T-helper 2 cell (primary cell): ENCODE measurements at regions not wholly inside any gene's neighbourhood (a gene's known extent, or its start where the extent isn't known, plus 50 kb on each side); places are given as distances from the start of the nearest gene placed in this dataset.

Experiments
- DNase-seq, 5 experiments: peaks; one replicate each; pipeline versions ENCODE4 v3.0.0 to v3.0.0-alpha.2; 2012 to 2022

DNA sequence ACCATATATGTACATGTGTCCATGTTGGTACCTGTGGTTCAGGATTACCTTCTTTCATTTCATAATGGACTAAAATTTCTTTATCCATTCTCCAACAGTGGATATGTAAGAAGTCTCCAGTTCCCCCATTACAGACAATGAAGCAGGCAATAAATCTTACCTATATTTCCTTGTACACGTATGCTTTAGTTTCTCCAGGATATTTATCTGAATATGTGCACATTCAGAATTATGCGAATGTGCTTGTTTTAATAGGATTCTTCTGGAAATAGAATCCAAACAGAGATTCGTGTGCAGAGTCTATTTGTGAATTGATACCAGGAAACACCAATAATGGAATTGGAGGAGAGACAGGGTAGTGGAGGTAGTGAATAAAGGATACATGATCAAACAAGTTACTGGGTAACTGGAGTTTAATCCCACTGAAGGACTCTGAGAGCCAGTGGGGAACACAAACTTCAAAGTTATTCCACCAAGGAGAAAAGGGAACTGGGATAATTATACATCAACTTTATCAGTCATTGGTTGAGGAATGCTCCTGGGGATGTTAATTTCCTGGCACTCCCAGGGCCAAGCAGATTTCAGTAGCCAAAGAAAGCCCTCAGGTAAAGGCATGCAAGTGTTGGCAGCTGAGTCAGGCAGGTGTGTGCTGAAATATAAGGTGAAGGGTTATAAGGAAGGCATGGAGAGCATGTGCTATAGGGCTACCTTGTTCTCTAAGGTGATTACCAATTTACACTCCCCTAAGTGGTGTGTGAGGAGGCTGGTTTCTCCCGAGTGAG lies 374.9 kb upstream of the PBX1 start:
- no peak for DNase-seq

DNA sequence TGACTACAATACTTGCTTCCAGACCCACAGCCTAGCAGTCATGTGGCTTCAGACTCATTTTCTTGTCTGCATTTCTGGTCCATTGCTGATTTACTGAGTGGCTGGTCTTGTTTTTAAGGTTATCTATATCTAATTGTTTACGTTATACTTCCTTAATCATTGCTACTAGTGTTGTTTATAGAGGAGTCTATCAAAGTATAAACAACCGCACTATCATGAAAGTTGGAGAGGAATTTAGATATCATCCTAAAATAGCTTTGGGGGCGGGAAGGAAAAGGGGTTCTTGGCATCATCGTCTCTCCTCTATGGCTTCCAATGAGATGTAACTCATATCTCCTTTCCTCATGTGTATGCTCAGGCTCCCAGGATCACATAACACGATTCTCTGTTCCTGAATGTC lies 372.1 kb upstream of the PBX1 start:
- no peak for DNase-seq

DNA sequence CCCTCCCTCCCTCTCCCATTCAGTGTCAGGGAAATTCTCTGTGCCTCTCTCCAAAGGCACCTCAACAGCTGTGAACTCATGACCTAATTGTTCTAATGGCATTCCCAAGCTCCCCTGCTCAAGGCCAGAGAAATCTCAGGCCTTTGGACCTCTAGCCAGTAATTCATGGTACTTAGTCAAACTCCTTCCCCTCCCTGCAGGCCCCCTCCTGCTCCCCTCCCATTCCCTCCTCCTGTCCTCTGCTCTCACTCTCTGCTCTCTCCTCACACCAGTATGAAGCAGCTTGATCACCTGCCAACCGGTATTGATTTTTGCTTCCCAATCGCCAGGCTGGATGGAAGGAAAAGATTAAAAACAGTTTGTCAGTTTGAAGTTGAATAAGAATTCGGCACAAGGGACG lies 370.5 kb upstream of the PBX1 start:
- no peak for DNase-seq

DNA sequence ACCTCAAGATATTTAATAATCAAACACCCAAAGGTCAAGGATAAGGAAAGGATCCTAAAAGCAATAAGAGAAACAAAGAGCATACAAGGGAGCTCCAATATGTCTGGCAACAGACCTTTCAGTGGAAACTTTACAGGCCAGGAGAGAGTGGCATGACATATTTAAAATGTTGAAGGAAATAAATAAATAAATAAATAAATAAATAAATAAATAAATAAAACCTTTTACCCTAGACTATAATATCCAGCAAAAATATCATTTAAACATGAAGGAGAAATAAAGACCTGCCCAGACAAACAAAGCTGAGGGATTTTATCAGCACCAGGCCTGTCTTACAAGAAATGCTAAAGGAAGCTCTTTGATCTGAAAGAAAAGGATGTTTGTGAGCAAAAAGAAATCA lies 367.8 kb upstream of the PBX1 start:
- no peak for DNase-seq

DNA sequence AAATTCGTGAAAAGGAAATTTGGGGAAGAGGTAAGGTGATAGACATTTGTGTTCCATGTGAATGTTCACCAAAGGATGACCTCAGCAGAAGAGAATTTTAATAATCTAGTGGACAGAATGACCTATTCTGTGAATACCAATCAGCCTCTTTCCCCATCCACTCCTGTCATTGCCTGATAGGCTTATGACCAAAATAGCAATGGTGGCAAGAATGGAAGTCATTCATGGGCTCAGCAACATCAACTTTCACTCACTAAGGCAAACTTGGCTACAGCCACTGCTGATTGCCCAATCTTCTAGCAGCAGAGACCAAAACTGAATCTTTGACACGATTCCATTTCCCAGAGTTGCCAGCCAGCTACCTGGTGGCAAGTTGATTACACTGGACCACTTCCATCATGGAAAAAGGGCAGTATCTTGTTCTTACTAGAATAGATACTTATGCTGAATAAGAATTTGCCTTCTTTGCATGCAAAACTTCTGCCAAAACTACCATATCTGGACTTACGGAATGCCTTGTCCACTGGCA lies 348.7 kb upstream of the PBX1 start:
- no peak for DNase-seq

DNA sequence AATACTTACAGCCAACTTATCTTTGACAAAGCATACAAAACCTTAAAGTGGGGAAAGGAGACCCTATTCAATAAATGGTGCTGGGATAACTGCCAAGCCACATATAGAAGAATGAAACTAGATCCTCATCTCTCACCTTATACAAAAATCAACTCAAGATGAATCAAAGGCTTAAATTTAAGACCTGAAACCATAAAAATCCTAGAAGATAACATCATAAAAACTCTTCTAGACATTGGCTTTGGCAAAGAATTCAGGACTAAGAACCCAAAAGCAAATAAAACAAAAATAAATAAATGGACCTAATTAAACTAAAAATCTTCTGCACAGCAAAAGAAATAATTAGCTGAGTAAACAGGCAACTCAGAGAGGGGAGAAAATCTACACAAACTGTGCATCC lies 335.6 kb upstream of the PBX1 start:
- no peak for DNase-seq

DNA sequence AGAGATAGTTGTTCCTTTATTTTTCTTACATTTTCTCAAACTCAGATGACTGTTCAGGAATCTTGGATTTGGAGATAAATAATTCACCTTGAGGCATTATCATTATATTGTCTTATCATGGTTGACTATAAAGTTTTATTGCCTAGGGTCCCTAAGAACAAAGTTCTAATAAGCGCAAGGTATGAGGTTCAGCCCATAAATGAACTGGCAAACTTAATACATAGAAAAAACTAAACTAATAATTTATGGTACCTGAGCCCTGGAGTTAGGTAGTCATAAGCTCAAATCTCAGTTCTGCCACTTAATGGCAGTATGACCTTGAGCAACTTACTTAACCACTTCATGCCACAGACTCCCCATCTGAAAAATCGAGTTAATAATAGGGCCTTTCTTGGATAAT lies 334.0 kb upstream of the PBX1 start:
- DNase-seq = no peak

DNA sequence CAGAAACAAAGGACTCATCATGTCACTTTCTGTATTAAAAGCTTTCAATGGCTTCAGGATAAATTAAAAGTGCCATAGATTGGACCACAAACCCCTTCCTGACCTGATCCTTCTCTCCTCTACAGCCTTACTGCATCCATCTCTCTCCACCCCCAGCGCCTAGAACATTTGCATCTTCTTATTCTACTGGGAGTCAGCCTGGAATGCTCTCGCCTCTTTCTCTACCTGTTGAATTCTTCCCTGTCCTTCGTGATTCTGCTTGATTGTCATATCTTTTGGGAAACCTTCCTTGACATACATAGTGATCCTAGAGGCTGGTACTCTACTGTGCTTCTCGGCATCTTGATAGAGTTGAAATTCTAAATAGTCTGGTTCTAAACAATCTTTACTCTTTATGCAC lies 332.0 kb upstream of the PBX1 start:
- no peak for DNase-seq

DNA sequence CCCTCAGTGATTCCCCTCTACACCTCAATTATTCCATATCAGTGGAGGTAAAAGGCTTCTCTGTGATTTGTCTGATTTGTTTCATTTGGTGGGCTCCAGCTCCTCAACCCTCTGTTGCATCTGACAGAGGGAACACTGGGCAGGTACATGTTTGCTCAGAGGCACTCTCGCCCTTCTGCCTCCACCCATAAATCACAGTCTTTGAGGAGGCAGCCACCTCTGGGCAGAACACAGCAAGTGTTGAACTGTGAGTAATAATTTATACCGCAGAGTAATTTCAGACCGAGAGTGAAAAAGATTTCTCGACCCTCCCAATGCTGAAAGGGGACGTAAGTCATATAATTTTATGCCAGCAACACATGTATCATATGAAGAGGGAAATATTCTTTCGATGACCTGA lies 330.1 kb upstream of the PBX1 start:
- DNase-seq = no peak

DNA sequence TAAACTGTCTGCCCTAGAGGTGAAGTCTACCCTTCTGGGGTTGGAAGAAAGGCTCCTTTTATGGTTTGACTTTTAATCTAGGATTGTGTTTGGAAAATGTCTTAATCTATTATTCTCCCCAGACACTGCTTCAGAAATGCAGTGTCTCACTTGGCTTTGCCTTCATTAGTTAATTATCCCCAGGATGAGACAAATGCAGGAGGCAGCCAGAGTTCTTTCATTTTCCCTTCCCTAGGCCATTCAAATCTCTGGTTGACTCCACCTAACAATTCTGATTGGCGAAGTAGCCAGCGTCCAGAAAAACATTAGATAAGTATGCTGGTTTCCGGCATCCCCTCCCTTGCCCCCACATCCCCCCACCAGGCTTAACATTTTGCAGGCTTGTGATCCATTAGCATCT lies 325.8 kb upstream of the PBX1 start:
- DNase-seq = no peak

DNA sequence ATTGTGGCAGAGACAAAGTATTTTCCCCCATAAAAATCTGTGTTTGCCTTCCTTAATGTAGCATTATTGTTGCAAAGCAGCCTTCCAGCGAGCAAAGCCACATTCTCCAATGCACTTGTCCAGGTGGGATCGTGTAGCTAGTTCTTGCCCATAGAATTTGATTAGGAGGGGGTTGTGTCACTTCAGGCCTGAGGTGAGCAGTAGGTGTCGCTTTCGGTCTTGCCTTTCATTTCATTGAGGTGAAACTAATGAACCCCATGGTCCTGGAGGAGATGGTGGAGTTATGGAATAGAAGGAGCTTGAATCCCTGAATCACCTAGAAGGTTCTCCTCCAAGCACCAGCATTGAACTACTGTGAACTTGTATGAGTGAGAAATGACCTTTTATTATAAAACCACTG lies 318.9 kb upstream of the PBX1 start:
- no peak for DNase-seq

DNA sequence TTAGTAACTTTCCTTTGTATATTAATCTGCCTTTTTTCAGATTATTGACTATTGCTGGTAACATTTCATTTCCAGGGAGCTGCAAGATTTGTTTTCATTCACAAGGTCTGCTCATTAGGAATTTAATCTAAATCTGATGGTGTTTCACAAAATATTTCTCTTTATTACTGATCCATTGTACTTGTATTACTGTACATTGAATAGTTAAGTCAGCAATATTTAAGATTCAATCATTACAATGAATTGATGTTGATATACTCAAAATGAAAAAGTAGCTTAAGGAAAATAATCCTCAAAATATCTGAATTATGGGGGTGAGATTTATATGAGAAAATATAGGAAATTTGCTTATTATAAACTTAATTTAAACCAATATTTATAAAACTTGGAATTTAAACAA lies 308.6 kb upstream of the PBX1 start:
- no peak for DNase-seq

DNA sequence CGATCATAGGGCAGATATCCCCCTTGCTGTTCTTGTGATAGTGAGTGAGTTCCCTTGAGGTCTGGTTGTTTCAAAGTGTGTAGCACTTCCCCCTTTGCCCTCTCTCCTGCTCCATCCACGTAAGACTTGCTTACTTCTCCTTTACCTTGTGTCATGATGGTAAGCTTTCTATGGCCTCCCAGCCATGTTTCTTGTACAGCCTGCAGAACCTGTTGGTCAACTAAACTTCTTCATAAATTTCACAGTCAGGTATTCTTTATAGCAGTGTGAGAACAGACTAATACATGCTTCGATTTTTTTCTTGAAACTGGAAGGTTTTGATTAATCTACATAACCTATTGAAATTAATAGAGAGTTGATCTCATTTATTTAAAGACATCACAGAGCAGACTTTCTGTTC lies 302.5 kb upstream of the PBX1 start:
- DNase-seq = no peak

DNA sequence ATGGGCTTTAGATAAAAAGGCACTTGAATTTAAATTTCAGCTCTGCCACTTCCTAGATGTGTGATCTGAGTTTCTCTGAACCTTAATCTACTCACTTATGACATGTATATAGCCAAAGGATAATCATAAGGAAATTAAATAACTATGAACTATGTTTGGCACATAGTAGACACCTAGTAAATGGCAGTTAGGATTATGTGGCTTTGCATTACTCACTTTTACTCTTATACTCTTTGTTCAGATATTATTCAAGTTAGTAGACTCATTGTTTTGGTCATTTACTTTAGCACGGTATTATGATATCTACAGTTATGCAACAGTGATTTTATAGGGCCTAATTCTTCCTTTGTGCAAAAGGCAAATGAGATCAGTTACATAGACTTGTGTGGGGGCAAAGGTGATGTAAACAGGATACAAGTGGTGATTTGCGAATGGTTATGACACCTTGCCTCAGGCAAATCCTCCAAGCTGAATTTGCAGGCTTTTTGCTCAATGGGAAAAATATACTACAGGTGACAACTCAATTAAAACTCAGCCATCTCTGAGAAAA lies 297.2 kb upstream of the PBX1 start:
- DNase-seq = no peak

DNA sequence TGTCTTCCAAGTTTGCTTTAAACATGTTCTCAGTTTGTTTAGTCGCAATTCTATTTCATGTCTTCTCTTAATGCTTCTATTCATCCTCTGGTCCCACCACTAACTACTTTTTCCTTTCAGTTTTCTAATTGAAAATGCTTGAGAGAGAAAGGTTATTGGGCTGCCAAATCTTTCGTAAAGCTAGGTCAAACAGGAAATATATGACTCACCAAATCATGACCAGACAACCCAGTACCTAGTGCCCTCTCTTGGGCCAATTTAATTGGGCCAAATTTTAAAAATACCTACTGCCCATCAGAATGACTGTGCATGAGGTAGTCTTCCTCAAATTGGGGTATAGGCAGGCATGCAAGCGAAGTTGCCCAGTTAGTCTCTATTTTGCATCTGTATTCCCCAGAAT lies 295.4 kb upstream of the PBX1 start:
- DNase-seq = no peak

DNA sequence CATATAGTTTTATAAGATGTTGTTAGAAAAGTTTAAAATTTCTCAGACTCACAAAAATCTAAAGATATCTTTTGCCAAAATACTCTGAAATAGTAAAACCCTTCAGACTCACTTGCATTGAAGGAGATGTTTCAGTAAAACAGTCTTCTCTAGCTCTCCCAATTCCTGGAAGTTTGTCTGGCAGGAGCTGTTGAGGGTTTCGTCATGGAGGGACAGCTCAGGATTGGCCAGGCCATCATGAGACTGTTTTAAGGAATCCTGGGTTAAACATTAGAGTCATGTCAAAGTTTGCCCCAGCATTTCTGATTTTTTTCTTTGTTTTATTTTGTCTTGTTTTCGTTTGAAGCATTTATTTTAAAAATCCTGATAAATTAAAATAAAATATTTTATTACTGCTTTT lies 293.8 kb upstream of the PBX1 start:
- DNase-seq = no peak

DNA sequence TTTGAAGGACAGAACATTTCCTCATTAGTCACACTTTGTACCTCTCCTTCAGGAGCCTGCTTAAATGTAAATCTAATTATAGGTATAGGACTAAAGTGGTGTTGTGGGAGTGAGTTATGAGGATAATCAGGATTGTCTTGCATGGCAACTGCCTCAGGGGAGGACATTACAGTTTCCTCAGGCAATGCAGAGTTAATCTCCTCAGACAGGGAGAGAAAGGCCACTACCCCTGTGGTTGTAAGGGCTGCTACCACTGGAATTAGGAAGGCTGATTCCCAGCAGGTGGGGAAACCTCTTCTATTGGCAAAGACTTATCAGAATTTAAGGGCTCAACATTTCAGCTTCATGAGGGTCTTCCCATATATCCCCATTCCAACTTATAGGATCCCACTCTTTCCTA lies 286.8 kb upstream of the PBX1 start:
- no peak for DNase-seq

DNA sequence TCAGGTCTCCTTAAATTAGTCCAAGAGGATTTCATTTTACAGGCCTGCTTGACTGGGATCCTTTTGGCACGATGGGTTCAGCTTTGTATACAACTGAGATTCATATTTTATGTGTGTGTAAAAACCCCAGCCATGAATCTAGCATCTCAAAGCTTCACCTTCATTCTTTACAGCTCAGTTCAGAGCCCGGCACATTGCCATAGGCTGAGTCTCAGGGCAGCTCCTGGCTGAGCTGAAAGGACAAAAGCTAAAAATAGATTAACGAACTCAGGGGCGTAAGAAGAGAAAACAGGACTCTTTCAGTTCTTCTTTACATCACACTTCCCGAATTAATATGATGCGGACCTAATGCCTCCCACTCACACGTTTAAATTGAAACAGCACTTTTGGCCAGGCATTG lies 262.8 kb upstream of the PBX1 start:
- no peak for DNase-seq

DNA sequence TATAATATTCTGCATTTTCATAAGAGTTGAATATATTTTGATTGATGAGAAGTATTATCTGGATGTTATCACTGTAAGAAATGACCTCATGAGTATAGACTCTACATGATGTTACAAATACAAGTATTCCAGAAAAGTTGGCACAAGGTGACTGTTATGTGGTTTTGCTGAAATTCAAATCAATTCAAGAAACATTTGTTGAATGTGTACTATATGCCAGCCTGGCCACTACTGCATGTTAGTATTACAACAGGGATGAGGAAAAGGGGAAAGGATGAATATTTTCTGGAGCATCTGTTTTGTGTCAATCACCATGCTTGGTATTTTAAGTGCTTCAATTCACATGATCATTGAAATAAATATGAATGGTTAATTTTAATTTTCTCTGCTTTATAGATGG lies 250.9 kb upstream of the PBX1 start:
- no peak for DNase-seq

DNA sequence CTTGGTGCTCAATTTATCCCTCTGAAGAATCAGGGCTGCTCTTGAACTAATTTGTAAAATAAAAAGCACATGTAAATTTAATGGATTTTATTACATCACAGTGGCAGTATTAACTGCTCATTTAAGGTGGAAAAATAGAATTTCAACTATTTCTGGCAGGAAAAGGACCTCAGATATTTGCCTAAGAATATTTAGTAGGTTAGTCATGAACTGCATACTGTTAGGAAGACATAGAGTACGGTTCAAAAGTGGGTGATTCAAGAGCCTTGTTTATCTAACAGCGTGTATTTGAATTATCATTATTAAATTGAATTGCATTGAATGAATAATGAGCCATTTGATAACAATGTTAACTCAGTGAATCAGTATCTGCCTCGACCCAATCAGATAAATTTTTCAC lies 248.8 kb upstream of the PBX1 start:
- no peak for DNase-seq

DNA sequence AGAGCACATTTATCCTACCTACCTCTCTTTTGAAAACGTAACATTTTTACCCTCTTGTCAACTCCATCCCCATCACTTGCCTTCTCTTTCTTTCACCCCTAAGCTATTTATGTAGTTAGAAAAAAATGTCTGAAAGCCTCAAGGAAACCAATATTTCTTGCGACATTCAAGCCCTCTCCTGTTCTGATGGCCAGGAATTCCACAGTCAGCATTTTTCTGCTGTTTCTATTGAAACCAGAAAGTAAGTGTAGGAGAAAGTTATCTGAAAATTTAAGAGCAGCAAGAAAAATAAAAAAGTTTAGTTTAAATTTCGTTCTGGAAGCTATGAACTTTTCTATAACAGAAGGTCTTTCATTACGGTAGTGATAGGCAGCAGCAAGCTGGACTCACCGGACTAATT lies 247.6 kb upstream of the PBX1 start:
- no peak for DNase-seq

DNA sequence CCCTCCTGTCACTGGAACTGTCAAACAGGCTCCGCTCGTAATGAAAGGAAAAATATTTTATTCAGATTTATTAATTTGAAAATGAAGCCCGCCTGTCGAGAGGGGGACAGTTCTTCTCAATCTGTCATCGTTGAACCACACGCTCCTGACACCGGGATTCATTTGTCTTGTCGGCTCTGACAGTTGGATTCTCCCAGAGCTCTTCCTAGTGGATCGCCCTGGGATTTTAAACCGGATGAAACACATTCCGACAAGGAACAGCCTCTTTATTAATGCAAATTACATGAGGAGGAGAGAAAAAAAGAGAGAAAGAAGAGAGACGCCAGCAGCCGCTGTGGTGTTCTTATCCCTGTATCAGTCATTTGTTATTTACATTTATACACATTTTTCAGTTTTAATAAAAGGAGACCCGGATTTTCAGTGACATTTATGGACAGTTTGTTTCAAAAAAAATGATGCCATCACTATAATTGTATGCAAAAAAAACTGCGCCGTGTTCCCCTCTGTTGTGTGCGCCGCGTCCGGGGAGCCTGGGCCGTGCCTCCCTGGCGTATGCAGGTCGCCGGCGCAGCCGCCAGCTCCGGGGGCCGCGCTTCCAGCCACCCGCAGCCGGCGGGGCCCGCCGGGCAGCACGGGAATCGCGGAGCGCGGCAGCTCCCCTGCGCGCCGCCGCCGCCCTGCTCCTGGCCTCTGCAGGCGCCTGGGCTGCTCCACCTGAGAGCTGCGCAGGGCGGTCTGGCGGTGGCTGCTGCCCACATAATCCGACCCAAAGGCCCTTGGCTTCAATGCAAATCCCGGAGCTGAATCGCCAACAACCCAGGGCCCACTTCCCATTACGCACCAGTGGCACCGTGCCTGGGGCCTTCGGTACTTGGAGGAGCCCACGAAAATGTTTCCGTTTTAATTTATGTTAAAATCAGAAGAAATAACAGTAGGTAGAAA lies 237.9 kb upstream of the PBX1 start:
- DNase-seq = no peak

DNA sequence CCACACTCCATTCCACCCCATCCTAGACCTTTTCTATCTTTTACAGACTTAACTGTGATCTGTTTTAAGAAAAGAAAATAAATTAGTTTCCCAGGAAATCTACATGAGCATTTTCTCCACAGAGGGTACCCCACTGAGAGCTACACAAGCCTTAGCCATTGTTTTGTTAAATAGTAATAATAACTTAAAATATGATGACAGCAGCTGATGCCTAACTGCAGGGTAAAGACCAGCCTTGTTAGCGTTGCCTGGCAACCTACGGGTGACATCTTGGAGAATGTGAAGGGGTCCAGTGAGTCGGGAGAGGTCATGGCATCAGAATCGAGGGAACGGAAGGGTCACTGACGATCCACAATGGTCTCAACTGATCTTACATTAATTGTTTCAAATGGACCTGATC lies 233.2 kb upstream of the PBX1 start:
- DNase-seq = no peak

DNA sequence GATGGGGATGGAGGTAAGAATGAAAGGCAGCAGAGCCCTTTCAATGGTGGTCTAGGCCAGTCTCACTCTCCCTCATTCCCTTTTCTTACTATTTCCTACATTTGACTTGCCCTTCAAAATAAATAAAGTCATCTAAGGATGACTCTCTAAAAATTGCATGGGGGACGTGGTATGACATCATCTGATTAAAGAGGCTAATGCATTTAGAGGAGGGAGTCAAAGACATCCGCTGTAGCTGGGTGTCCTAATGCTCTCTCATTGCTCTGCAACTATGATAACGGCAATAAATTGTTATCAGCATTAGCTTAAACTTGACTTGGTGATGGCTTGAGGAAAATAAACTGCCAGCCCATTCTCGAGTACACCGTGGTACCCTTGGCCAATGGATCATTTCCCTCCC lies 225.6 kb upstream of the PBX1 start:
- no peak for DNase-seq
